DMS153 treated with DMSO at 0.1 percent for 48 hours (cell line): ENCODE measurements at regions not wholly inside any gene's neighbourhood (a gene's known extent, or its start where the extent isn't known, plus 50 kb on each side); places are given as distances from the start of the nearest gene placed in this dataset.

Experiments
- DNase-seq: peaks from one replicate; lab custom pipeline; 2025; ENCODE audit not compliant: unreplicated experiment; lab: John Stamatoyannopoulos, UW

DNA sequence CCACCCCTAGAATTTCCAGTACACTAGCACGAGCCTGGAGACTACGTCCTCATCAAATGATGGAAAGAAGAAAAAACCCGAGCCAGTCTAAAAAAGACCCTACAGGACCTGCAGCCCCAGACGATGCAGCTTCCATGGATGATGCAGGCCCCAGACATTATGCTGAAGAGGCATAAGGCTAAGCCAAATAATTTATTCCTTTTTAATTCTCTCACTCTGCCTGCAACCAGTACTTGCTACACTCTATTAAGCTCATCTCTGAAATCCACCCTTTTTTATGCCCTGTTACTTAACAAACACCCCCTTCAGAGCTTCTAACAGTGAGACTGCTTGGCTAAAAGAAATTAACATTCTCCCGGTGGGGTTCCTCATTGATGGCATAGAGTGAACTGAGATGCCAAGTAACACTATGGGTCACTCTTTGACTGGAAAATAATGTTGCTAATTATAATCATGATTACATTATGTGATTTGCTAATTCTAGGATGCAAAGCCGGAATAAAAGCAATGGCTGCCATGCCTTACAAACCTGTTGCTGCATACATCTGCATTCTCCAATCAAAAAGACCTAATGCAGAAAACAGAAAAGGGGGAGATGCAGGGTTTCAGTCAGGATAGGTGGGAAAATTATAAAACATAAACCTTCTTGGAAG lies 1462.4 kb downstream of the UQCRFS1 start:
- DNase-seq = no peak

DNA sequence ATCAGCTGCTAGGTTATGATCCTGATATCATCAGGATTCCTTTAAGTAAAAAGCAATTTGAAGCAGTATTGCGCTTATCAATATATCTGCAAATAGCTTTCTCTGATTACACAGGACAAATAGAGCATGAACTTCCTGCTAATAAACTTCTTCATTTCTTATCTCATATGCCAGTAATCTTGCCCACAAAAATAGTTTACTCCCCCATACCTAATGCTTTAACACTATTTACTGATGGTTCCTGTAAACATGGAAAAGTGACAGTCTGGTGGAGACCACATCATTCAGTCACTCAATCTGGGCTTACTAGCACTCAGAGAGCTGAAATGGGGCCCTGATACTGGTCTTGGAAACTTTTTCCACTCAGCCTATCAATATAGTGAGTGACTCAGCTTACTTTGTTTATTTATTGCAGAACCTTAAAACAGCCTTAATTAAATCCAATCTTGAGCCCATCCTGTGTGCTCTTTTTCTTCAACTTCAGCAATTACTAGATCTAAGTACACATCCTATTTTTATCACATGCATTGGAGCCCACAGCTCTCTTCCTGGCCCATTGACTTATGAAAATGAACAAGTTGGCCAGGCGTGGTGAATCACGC lies 1464.3 kb downstream of the UQCRFS1 start:
- DNase-seq = no peak

DNA sequence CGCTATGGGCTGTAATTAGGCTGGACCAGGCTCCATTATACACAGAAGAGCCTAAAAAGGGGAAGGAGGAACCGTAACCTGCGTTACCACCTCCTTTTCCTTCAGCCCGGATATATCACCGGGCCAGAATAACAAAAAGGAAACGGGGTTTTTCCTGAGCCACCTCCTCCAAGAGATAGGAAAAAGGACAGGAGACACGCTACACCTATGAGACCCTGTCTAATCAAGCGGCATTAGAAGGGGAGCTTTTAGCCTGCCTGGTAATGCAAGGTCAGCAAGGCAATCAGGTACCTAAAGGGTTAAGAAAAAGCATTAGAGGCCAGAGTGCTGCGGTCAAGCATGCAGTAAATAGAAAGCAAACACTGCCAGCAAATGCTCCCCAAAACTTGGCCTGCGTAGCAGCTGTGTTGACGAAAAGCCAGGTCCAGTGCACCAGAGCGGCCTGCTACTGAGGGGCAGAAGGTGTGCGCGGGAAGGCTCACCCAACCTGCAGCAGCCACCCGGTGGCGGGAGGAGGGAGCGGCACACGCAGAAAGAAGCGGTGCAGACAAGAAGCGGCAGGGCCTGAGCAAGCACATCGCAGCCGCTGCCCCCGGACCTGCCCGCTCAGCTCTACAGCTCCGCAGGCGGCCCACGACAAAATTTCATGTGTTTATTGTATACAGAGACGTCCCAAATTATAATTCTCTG lies 1466.1 kb downstream of the UQCRFS1 start:
- no peak for DNase-seq

DNA sequence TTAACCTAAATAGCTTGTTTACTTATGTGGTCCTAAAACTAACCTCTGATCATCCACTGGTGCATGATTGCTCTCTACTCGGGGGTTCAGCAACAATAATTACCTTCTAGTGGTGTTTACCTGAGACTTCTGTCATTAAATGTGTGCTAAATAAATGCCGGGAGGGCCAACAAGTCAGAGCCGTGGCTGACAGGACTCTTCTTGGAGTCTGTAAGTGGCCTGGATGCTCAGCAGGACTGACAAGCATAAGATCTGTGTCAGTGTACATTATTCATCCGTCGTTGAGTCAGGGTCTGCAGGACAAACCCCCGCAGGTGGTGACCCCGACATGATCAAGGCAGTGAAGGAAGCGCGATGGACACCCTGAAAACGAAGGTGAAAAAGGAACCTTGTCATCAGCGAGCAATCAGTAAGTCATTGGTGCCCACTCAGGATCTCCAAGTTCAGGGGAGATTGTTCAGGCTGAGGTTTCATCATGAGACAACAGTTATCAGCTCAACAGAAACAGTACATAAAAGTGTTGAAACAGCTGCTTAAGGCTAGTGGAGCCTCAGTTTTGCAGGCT lies 1466.9 kb downstream of the UQCRFS1 start:
- DNase-seq = no peak

DNA sequence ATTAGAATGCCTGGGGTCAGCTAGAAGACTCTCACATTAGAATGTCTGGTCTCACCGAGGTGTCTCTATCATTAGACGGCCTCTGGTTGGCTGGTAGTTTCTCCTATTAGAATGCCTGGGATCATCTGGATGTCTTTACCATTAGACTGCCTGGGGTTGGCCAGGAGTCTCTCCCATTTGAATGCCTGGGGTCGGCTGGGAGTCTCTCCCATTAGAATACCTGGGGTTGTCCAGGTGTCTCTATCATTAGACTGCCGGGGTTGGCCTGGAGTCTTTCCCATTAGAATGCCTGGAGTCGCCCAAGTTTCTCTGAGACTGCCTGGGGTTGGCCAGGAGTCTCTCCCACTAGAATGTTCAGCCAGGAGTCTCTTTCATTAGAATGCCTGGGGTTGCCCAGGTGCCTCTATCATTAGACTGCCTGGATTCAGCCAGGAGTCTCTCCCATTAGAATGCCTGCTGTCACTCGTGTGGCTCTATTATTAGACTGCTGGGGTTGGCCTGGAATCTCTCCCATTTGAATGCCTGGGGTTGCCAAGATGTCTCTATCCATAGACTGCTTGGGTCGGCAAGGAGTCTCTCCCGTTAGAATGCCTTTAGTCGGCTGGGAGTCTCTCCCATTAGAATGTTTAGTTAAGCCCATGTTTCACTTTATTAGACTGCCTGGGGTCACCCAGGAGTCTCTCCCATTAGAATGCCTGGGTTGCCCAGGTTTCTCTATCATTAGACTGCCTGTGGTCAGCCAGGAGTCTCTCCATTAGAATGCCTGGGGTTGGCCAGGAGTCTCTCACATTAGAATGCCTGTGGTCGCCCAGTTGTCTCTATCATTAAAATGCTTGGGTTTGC lies 1467.8 kb downstream of the UQCRFS1 start:
- no peak for DNase-seq

DNA sequence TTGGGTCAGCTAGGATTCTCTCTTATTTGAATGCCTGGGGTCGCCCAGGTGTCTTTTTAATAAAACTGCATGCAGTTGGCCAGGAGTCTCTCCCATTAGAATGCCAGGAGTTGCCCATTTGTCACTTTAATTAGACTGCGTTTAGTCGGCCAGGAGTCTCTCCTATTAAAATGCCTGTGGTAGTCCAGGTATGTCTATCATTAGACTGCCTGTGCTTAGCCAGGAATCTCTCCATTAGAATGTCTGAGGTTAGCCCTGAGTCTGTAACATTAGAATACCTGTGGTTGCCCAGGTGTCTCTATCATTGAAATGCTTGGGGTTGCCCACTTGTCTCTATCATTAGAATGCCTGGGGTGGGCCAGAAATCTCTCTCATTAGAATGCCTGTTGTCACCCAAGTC lies 1470.9 kb downstream of the UQCRFS1 start:
- DNase-seq = no peak

DNA sequence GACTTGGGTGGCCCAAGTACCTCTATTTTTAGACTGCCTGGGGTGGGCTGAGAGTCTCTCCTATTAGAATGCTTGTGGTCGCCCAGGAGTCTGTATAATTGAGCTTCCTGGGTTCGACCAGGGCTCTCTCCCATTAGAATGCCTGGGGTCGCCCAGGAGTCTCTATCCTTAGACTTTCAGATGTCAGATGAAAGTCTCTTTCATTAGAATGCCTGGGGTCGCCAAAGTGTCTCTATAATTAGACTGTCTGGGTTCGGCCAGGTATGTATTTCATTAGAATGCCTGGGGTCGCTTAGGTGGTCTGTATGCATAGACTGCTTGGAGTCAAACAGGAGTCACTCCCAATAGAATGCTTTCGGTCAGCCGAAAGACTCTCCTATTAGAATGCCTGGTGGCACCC lies 1471.7 kb downstream of the UQCRFS1 start:
- DNase-seq = no peak

DNA sequence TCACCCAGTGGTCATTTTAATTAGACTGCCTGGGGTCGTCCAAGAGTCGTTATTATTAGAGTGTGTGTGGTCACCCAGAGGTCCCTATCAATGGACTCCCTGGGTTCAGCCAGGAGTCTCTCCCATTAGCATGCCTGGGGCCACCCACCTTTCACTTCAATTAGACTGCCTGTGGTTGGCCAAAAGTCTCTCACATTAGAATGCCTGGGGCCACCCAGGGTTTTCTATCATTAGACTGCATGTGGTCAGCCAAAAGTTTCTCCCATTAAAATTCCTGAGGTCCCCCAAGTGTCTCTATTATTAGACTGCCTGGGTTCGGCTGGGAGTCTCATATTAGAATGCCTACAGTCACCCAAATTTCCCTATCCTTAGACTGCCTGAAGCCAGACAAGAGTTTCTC lies 1472.6 kb downstream of the UQCRFS1 start:
- no peak for DNase-seq

DNA sequence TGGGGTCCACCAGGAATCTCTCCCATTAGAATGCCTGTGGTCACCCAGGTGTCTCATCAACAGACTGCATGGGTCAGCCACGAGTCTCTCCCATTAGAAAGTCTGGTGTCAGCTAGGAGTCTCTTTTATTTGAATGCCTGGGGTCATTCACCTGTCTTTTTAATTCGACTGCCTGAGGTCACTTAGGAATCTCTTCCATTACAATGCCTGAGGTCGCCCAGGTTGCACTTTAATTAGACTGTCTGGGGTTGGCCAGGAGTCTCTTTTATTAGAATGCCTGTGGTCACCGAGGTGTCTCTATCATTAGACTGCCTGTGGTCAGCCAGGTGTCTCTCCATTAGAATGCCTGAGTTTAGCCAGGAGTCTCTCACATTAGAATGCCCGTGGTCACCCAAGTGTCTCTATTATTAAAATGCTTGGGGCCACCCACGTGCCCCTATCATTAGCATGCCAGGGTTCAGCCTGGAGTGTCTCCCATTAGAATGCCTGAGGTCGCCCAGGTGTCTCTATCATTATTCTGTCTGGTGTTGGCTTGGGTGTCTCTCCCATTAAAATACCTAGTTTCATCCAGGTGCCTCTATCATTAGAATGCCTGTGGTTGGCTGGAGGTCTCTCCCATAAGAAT lies 1474.3 kb downstream of the UQCRFS1 start:
- DNase-seq = no peak

DNA sequence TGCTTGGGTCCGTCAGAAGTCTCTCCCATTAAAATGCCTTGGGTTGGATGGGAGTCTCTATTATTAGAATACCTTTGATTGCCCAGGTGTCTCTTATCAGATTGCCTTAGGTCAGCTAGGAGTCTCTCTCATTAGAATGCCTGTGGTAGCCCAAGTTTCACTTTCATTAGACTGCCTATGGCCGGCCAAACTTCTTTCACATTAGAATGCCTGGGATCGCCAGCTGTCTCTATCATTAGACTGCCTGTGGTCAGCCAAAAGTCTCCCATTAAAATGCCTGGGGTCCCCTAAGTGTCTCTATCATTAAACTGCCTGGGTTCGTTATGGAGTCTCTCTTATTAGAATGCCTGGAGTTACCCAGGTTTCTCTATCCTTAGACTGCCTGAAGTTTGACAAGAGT lies 1476.7 kb downstream of the UQCRFS1 start:
- DNase-seq = no peak

DNA sequence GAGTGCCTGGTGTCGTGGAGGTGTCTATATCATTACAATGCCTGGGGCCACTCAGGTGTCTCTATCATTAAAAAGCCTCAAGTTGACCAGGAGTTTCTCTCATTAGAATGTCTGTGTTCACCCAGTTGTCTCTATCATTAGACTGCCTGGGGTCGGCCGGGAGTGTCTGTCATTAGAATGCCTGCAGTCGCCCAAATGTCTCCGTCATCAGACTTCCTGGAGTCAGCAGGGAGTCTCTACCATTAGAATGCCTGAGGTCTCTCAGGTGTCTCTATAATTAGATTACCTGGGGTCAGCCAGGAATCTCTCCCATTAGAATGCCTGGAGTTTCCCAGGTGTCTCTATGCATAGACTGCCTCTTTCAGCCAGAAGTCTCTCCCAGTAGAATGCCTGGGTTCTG lies 1477.6 kb downstream of the UQCRFS1 start:
- DNase-seq = no peak

DNA sequence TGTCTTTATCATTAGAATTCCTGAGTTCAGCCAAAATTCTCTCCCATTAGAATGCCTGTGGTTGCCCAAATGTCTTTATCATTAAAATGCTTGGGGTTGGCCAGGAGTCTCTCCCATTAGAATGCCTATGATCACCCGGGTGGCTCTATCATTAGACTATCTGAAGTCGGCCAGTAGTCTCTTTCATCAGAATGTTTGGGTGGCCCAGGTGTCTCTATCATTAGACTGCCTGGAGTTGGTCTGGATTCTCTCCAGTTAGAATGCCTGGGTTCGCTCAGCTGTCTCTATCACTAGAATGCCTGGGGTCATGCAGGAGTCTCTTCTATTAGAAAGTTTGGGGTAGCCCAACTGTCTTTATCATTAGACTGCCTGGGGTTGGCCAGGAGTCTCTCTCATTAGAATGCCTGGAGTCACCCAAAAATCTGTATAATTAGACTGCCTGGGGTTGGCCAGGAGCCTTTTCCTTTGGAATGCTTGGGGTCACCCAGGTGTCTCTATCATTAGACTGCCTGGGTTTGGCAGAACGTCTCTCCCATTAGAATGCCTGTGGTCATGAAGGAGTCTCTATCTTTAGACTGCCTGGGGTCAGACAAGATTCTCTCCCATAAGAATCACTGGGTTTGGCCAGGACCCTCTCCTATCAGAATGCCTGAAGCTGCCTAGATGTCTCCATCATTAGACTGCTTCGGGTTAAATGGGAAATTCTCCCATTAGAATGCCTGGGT lies 1478.3 kb downstream of the UQCRFS1 start:
- no peak for DNase-seq

DNA sequence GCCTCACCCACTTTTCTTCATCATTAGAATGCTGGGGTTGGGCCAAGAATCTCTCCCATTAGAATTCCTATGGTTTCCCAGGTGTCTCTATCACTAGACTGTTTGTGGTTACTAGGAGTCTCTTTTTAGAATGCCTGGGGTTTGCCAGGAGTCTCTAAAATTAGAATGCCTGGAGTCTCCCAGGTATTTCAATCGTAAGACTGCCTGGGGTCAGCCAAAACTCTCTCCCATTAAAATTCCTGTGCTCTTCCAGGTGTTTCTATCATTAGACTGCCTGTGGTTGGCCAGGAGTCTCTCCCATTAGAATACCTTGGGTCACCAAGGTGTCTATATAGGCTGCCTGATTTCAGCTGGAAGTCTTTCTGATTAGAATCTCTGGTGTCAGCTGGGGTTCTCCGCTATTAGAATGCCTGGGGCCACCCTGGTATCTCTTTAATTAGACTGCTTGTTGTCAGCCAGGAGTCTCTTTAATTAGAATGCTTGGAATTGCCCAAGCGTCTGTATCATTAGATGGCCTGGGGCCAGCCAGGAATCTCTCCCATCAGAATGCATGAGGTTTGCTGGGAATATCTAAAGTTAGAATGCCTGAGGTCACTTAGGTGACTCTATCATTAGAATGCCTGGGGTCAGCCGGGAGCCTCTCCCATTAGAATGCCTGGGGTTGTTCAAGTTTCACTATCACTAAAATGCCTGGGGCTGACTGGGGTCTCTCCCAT lies 1479.2 kb downstream of the UQCRFS1 start:
- no peak for DNase-seq

DNA sequence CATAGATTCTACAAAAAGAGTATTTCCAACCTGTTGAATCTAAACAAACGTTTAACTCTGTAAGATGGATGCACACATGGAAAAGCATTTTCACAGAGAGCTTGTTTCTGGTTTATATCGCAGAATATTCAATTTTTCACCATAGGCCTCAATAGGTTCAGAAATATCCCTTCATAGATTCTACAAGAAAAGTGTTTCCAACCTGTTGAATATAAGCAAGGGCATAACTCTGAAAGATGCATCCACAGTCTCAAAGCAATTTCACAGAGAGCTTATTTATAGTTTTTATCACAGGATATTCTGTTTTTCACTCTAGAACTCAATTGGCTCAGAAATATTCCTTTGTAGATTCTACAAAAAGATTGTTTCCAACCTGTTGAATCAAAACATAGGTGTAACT lies 1483.6 kb downstream of the UQCRFS1 start:
- no peak for DNase-seq

DNA sequence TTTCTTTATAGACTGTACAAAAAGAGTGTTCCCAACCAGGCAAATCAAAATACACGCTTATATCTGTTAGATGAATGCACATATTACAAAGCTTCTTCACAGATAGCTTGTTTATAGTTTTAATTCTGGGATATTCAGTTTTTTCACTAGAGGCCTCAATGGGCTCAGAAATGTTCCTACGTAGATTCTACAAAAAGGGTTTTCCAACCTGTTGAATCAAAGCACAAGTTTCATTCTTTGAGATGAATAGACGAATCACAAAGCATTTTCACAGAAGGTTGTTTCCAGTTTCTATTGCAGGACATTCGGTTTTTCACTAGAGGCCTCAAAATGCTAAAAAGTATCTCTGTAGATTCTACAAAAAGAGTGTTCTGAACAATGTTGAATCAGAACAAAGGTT lies 1490.3 kb downstream of the UQCRFS1 start:
- DNase-seq = no peak

DNA sequence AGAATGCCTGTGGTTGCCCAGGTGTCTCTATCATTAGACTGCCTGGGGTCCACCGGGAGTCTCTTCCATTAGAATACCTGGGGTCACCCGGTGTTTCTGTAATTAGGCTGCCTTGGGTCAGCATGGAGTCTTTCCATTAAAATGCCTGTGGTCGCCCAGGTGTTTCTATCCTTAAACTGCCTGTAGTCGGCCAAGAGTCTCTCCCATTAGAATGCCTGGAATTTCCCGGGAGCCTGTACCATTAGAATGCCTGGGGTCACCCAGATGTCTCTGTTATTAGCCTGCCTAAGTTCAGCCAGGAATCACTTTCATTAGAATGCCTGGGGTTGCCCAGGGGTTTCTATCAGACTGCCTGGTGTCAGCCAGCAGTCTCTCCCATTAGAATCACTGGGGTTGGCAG lies 1492.8 kb downstream of the UQCRFS1 start:
- DNase-seq = no peak

DNA sequence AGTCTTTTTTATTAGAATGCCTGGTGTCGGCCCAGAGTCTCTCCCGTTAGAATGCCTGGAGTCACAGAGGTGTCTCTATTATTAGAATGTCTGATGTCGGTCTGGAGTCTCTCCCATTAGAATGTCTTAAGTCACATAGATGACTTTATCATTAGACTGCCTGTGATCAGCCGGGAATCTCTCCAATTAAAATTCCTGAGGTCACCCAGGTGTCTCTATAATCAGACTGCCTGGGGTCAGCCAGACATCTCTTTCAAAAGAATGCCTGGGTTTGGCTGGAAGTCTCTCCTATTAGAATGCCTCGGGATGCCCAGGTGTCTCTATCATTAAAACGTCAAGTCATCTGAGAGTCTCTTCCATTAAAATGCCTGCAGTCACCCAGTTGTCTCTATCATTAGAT lies 1493.9 kb downstream of the UQCRFS1 start:
- no peak for DNase-seq

DNA sequence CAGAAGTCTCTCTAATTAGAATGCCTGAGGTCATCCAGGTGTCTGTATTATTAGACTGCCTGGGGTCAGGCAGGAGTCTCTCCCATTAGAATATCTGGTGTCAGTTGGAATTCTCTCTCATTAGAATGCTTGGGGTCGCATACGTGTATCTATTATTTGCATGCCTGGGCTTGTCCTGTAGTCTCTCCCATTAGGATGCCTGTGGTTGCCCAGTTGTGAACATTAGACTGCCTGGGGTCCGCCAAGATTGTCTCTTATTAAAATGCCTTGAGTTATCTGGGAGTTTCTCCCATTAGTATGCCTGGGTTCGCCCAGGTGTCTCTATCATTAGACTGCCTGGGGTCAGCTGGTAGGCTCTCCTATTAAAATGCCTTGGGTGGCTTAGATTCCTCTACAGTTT lies 1494.7 kb downstream of the UQCRFS1 start:
- no peak for DNase-seq

DNA sequence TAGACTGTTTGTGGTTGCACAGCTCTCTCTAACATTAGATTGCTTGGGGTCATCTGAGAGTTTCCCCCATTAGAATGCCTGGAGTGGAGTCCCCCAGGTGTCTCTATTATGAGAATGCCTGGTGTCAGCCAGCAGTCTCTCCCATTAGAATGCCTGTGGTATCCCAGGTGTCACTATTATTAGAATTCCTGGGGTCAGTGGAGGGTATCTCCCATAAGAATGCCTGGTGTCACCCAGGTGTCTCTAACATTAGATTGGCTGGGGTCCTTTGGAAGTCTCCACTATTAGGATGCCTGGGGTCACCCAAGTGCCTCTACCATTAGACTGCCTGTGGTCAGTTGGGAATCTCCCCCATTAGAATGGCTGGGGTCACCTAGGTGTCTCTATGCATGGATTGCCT lies 1495.1 kb downstream of the UQCRFS1 start:
- no peak for DNase-seq

DNA sequence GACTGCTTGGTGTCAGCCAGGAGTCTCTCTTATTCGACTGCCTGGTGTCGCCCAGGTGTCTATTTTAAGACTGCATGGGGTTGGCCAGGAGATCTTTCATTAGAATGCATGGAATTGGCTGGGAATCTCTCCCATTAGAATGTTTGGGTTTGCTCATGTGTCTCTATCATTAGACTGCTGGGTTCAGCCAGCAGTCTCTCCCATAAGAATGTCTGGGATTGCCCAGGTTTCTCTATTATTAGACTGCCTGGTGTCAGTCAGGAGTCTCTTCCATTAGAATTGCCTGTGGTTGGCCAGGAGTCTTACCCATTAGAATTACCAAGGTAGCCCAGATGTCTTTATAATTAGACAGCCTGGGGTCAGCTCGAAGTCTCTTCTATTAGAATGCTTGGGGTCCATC lies 1496.0 kb downstream of the UQCRFS1 start:
- no peak for DNase-seq
